ENCODE measurements at regions not wholly inside any gene's neighbourhood (a gene's known extent, or its start where the extent isn't known, plus 50 kb on each side); places are given as distances from the start of the nearest gene placed in this dataset.
"Not testable (repeated sequence)": the region's sequence is repeated elsewhere in the genome, so short reads cannot be mapped to it uniquely, and the experiment has no call there.

- no peaks in the 10 kb centered on the region for H3K4me1 Mint-ChIP-seq
- no peak overlapping the region for H3K27ac Mint-ChIP-seq
- no peaks in the 10 kb centered on the region for H3K36me3 Mint-ChIP-seq (ENCODE audit: low read depth)
- no peak overlapping the region for H3K4me3 Mint-ChIP-seq
- peaks cover 3% of the 10 kb centered on the region for H3K9me3 Mint-ChIP-seq
- H3K27me3 Mint-ChIP-seq (ENCODE audit: low read depth), result no peaks in the 10 kb centered on the region
- TF ChIP-seq CTCF (IDR thresholded peaks at IDR 0.05; ENCODE audit: unreplicated experiment in 3 of 3), result no peak
These were observed 67.0 kb upstream of the LSAMP start for GRCh38 chr3:116512281-116512680.

GRCh38 chr3:116512931-116513330 lies 67.6 kb upstream of the LSAMP start:
- Mint-ChIP-seq H3K9me3 (peaks cover 3% of the 10 kb centered on the region), H3K27ac (no peak overlapping the region), H3K36me3 (ENCODE audit: low read depth) (no peaks in the 10 kb centered on the region), H3K27me3 (ENCODE audit: low read depth) (no peaks in the 10 kb centered on the region), H3K4me1 (no peaks in the 10 kb centered on the region), H3K4me3 (no peak overlapping the region)
- no peak for TF ChIP-seq CTCF (IDR thresholded peaks at IDR 0.05; ENCODE audit: unreplicated experiment in 3 of 3)

GRCh38 chr3:116515973-116516372 lies 70.7 kb upstream of the LSAMP start:
- no peak overlapping the region for H3K27ac Mint-ChIP-seq
- no peak for TF ChIP-seq CTCF (IDR thresholded peaks at IDR 0.05; ENCODE audit: unreplicated experiment in 3 of 3)
- peaks cover 2% of the 10 kb centered on the region for H3K9me3 Mint-ChIP-seq
- no peak overlapping the region for H3K4me3 Mint-ChIP-seq
- H3K4me1 Mint-ChIP-seq, result no peaks in the 10 kb centered on the region
- no peaks in the 10 kb centered on the region for H3K36me3 Mint-ChIP-seq (ENCODE audit: low read depth)
- no peaks in the 10 kb centered on the region for H3K27me3 Mint-ChIP-seq (ENCODE audit: low read depth)

GRCh38 chr3:116517308-116517707 lies 72.0 kb upstream of the LSAMP start:
- Mint-ChIP-seq H3K36me3 (ENCODE audit: low read depth) (no peaks in the 10 kb centered on the region), H3K4me1 (no peaks in the 10 kb centered on the region), H3K9me3 (peaks cover 4% of the 10 kb centered on the region), H3K27ac (no peak overlapping the region), H3K27me3 (ENCODE audit: low read depth) (no peaks in the 10 kb centered on the region), H3K4me3 (no peak overlapping the region)
- TF ChIP-seq CTCF (IDR thresholded peaks at IDR 0.05; ENCODE audit: unreplicated experiment in 3 of 3), result peak in 2 of 3 experiments; percentile 17 to 37

GRCh38 chr3:116519101-116519500 lies 73.8 kb upstream of the LSAMP start:
- H3K4me3 Mint-ChIP-seq; H3K36me3 Mint-ChIP-seq (ENCODE audit: low read depth); H3K4me1 Mint-ChIP-seq; H3K9me3 Mint-ChIP-seq; H3K27me3 Mint-ChIP-seq (ENCODE audit: low read depth); H3K27ac Mint-ChIP-seq: not testable (repeated sequence)

GRCh38 chr3:116519823-116520222 lies 74.5 kb upstream of the LSAMP start:
- H3K4me1 Mint-ChIP-seq; H3K27me3 Mint-ChIP-seq (ENCODE audit: low read depth); H3K9me3 Mint-ChIP-seq; H3K27ac Mint-ChIP-seq; H3K4me3 Mint-ChIP-seq; H3K36me3 Mint-ChIP-seq (ENCODE audit: low read depth): not testable (repeated sequence)

GRCh38 chr3:116524453-116525210 lies 79.3 kb upstream of the LSAMP start:
- Mint-ChIP-seq H3K9me3 (peaks cover 2% of the 10 kb centered on the region), H3K4me3 (no peak overlapping the region), H3K27ac (no peak overlapping the region), H3K27me3 (ENCODE audit: low read depth) (no peaks in the 10 kb centered on the region), H3K4me1 (no peaks in the 10 kb centered on the region), H3K36me3 (ENCODE audit: low read depth) (no peaks in the 10 kb centered on the region)
- TF ChIP-seq CTCF (IDR thresholded peaks at IDR 0.05; ENCODE audit: unreplicated experiment in 3 of 3), result no peak
